Caco-2 (cell line): ENCODE measurements at regions not wholly inside any gene's neighbourhood (a gene's known extent, or its start where the extent isn't known, plus 50 kb on each side); places are given as distances from the start of the nearest gene placed in this dataset.

Experiments
- BruUV-seq: library from RNA; stranded (reverse); fragments of 400-500 nt; replicated peaks from 2 replicates; lab custom pipeline; 2021; lab: Mats Ljungman, UMichigan
- CTCF ChIA-PET: fragments of 300-600 bp; sonication (Branson Sonifier 250); formaldehyde crosslinking; loops from one replicate; lab custom pipeline; 2022; ENCODE audit warnings: antibody characterized with exemption; lab: Charles Lee
- POLR2A ChIA-PET: fragments of 300-600 bp; sonication (Branson Sonifier 250); formaldehyde crosslinking; loops from one replicate; lab custom pipeline; 2022; ENCODE audit warnings: antibody characterized with exemption; lab: Charles Lee
- DNase-seq, 2 experiments: peaks; one replicate each; pipeline versions ENCODE4 v3.0.0 to v3.0.0-alpha.2; 2020 to 2022
- H3K27me3 ChIP-seq: replicated peaks from 2 replicates; pipeline ENCODE4 v1.6.0; 2011; ENCODE audit warnings: low read length; ENCODE audit not compliant: control insufficient read depth, insufficient read depth
- H3K36me3 ChIP-seq: 2 replicates; pipeline ENCODE4 v1.5.1; 2011; ENCODE audit warnings: low read length; ENCODE audit not compliant: control insufficient read depth, insufficient read depth
- H3K4me1 ChIP-seq: fragments of 250-450 bp; sonication (Bioruptor Pico); 2 replicates; pipeline ENCODE4 v1.5.1; 2020; ENCODE audit warnings: mild to moderate bottlenecking
- H3K4me3 ChIP-seq: 2 replicates; pipeline ENCODE4 v1.5.1; 2011; ENCODE audit warnings: low read depth, mild to moderate bottlenecking, control low read depth, low read length
- H3K9me3 ChIP-seq: fragments of 250-450 bp; sonication (Bioruptor Pico); 2 replicates; pipeline ENCODE4 v1.5.1; 2020; ENCODE audit warnings: mild to moderate bottlenecking, moderate library complexity
- H3K27ac Mint-ChIP-seq: one replicate; pipeline ENCODE4 v1.8.0; 2022; ENCODE audit warnings: mixed read lengths; ENCODE audit not compliant: unreplicated experiment
- H3K27me3 Mint-ChIP-seq: one replicate; pipeline ENCODE4 v1.8.0; 2022; ENCODE audit warnings: mixed read lengths; ENCODE audit not compliant: insufficient read depth, unreplicated experiment
- H3K36me3 Mint-ChIP-seq: one replicate; pipeline ENCODE4 v1.8.0; 2022; ENCODE audit warnings: mild to moderate bottlenecking, mixed read lengths; ENCODE audit not compliant: insufficient read depth, unreplicated experiment
- H3K4me1 Mint-ChIP-seq: one replicate; pipeline ENCODE4 v1.8.0; 2022; ENCODE audit warnings: low read depth, mixed read lengths; ENCODE audit not compliant: unreplicated experiment
- H3K4me3 Mint-ChIP-seq: one replicate; pipeline ENCODE4 v1.8.0; 2022; ENCODE audit warnings: mild to moderate bottlenecking, moderate library complexity, mixed read lengths; ENCODE audit not compliant: unreplicated experiment
- H3K9me3 Mint-ChIP-seq: one replicate; pipeline ENCODE4 v1.8.0; 2022; ENCODE audit warnings: mixed read lengths; ENCODE audit not compliant: unreplicated experiment
- CTCF ChIP-seq, 2 experiments: fragments of 200-600 bp in 1 of 2; IDR thresholded peaks; 1 replicate in 1 of 2; 2 replicates in 1 of 2; pipeline versions ENCODE4 v1.5.1 to v1.8.0; 2011 to 2022; ENCODE audit warnings: antibody characterized with exemption in 1 of 2, control low read depth in 1 of 2, inconsistent platforms in 1 of 2, low read depth in 1 of 2, low read length in 1 of 2, mild to moderate bottlenecking in 1 of 2, moderate library complexity in 1 of 2; ENCODE audit not compliant: insufficient read depth in 1 of 2, severe bottlenecking in 1 of 2, unreplicated experiment in 1 of 2
- intact Hi-C: fragments of 100-400 bp; cut with micrococcal nuclease; formaldehyde crosslinking; loops from one replicate; pipeline ENCODE4 v1.10.0; 2022; ENCODE audit not compliant: unreplicated experiment

- Mint-ChIP-seq H3K36me3 (no peaks in the 10 kb centered on the region), H3K27ac (no peak overlapping the region), H3K9me3 (no peaks in the 10 kb centered on the region), H3K4me1 (peaks cover under 1% of the 10 kb centered on the region), H3K4me3 (no peak overlapping the region), H3K27me3 (peaks cover 10% of the 10 kb centered on the region)
- no peak for DNase-seq
- CTCF ChIA-PET: no interaction called here
- Histone ChIP-seq H3K36me3 (no peaks in the 10 kb centered on the region), H3K4me3 (no peak overlapping the region), H3K27me3 (no peaks in the 10 kb centered on the region), H3K4me1 (peaks cover 2% of the 10 kb centered on the region), H3K9me3 (no peaks in the 10 kb centered on the region)
- intact Hi-C loops: no loop called here
- TF ChIP-seq CTCF (IDR thresholded peaks at IDR 0.05; ENCODE audit: insufficient read depth in 1 of 2, low read depth in 1 of 2, low read length in 1 of 2, severe bottlenecking in 1 of 2, unreplicated experiment in 1 of 2): no peak
- POLR2A ChIA-PET: no interaction called here
- BruUV-seq: no TSS peak
These were observed 109.5 kb upstream of the PITRM1 start for GRCh38 chr10:3281941-3282673.

GRCh38 chr10:3278771-3279170, 106.2 kb upstream of the PITRM1 start:
- H3K36me3 Mint-ChIP-seq: no peaks in the 10 kb centered on the region
- ChIA-PET POLR2A (no interaction called here), CTCF (no interaction called here)
- Histone ChIP-seq H3K9me3 (no peaks in the 10 kb centered on the region), H3K4me1 (no peaks in the 10 kb centered on the region), H3K36me3 (no peaks in the 10 kb centered on the region), H3K27me3 (no peaks in the 10 kb centered on the region), H3K4me3 (no peak overlapping the region)
- H3K4me1 Mint-ChIP-seq: peaks cover 5% of the 10 kb centered on the region
- TF ChIP-seq CTCF (IDR thresholded peaks at IDR 0.05; ENCODE audit: insufficient read depth in 1 of 2, low read depth in 1 of 2, low read length in 1 of 2, severe bottlenecking in 1 of 2, unreplicated experiment in 1 of 2): no peak
- intact Hi-C loops: no loop called here
- peaks cover 24% of the 10 kb centered on the region for H3K27me3 Mint-ChIP-seq
- H3K9me3 Mint-ChIP-seq: no peaks in the 10 kb centered on the region
- BruUV-seq: no TSS peak
- no peak for DNase-seq
- H3K4me3 Mint-ChIP-seq: no peak overlapping the region
- H3K27ac Mint-ChIP-seq: no peak overlapping the region

- POLR2A ChIA-PET: no interaction called here
- no peak for TF ChIP-seq CTCF (IDR thresholded peaks at IDR 0.05; ENCODE audit: insufficient read depth in 1 of 2, low read depth in 1 of 2, low read length in 1 of 2, severe bottlenecking in 1 of 2, unreplicated experiment in 1 of 2)
These were observed 105.0 kb upstream of the PITRM1 start for GRCh38 chr10:3277566-3277965.

More at GRCh38 chr10:3277566-3277965, 105.0 kb upstream of the PITRM1 start:
- Mint-ChIP-seq H3K27me3 (peaks cover 21% of the 10 kb centered on the region), H3K9me3 (no peaks in the 10 kb centered on the region), H3K27ac (no peak overlapping the region), H3K36me3 (no peaks in the 10 kb centered on the region), H3K4me3 (no peak overlapping the region), H3K4me1 (peaks cover 5% of the 10 kb centered on the region)
- Histone ChIP-seq H3K4me1 (no peaks in the 10 kb centered on the region), H3K9me3 (no peaks in the 10 kb centered on the region), H3K4me3 (no peak overlapping the region), H3K27me3 (no peaks in the 10 kb centered on the region), H3K36me3 (no peaks in the 10 kb centered on the region)
- intact Hi-C loops: no loop called here
- no TSS peak for BruUV-seq
- DNase-seq: no peak
- CTCF ChIA-PET: no interaction called here
